ENCODE measurements at regions not wholly inside any gene's neighbourhood (a gene's known extent, or its start where the extent isn't known, plus 50 kb on each side); places are given as distances from the start of the nearest gene placed in this dataset.

- DNase-seq, result no peak
- Histone ChIP-seq H3K4me3 (ENCODE audit: low read length) (no peak overlapping the region), H3K27me3 (ENCODE audit: control insufficient read depth, insufficient read depth, low read length) (peaks cover 3% of the 10 kb centered on the region), H3K27ac (ENCODE audit: low read length) (no peak overlapping the region), H3K4me1 (ENCODE audit: control insufficient read depth, insufficient read depth, low read length) (no peaks in the 10 kb centered on the region), H3K9me3 (ENCODE audit: control insufficient read depth, low read depth, low read length) (no peaks in the 10 kb centered on the region), H3K36me3 (ENCODE audit: control insufficient read depth, insufficient read depth, low read length) (no peaks in the 10 kb centered on the region)
- no CpG with 5 or more reads among the region's 17 CpGs for WGBS (ENCODE audit: insufficient coverage, low lambda C conversion rate)
Measured at GRCh38 chr1:4595341-4596225, 58.8 kb upstream of the AJAP1 start.

- Histone ChIP-seq H3K4me3 (ENCODE audit: low read length) (no peak overlapping the region), H3K27ac (ENCODE audit: low read length) (no peak overlapping the region), H3K4me1 (ENCODE audit: control insufficient read depth, insufficient read depth, low read length) (no peaks in the 10 kb centered on the region), H3K36me3 (ENCODE audit: control insufficient read depth, insufficient read depth, low read length) (no peaks in the 10 kb centered on the region), H3K27me3 (ENCODE audit: control insufficient read depth, insufficient read depth, low read length) (peaks cover 7% of the 10 kb centered on the region), H3K9me3 (ENCODE audit: control insufficient read depth, low read depth, low read length) (no peaks in the 10 kb centered on the region)
- no CpG with 5 or more reads among the region's 8 CpGs for WGBS (ENCODE audit: insufficient coverage, low lambda C conversion rate)
- DNase-seq, result no peak
Measured at GRCh38 chr1:4596486-4596885, 57.9 kb upstream of the AJAP1 start.

GRCh38 chr1:4597020-4597419, 57.4 kb upstream of the AJAP1 start:
- H3K36me3 ChIP-seq (ENCODE audit: control insufficient read depth, insufficient read depth, low read length), result no peaks in the 10 kb centered on the region
- H3K27me3 ChIP-seq (ENCODE audit: control insufficient read depth, insufficient read depth, low read length), result peaks cover 7% of the 10 kb centered on the region
- H3K4me1 ChIP-seq (ENCODE audit: control insufficient read depth, insufficient read depth, low read length), result no peaks in the 10 kb centered on the region
- H3K9me3 ChIP-seq (ENCODE audit: control insufficient read depth, low read depth, low read length), result no peaks in the 10 kb centered on the region
- no peak overlapping the region for H3K27ac ChIP-seq (ENCODE audit: low read length)
- H3K4me3 ChIP-seq (ENCODE audit: low read length), result no peak overlapping the region
- no peak for DNase-seq
- WGBS (ENCODE audit: insufficient coverage, low lambda C conversion rate), result no CpG with 5 or more reads among the region's 5 CpGs

- H3K9me3 ChIP-seq (ENCODE audit: control insufficient read depth, low read depth, low read length), result no peaks in the 10 kb centered on the region
- no peak for DNase-seq
- H3K27ac ChIP-seq (ENCODE audit: low read length), result no peak overlapping the region
- H3K36me3 ChIP-seq (ENCODE audit: control insufficient read depth, insufficient read depth, low read length), result no peaks in the 10 kb centered on the region
- no CpG with 5 or more reads among the region's 6 CpGs for WGBS (ENCODE audit: insufficient coverage, low lambda C conversion rate)
- peaks cover 7% of the 10 kb centered on the region for H3K27me3 ChIP-seq (ENCODE audit: control insufficient read depth, insufficient read depth, low read length)
- H3K4me1 ChIP-seq (ENCODE audit: control insufficient read depth, insufficient read depth, low read length), result no peaks in the 10 kb centered on the region
- H3K4me3 ChIP-seq (ENCODE audit: low read length), result no peak overlapping the region
Measured at GRCh38 chr1:4598561-4598960, 55.8 kb upstream of the AJAP1 start.

GRCh38 chr1:4599521-4599920, 54.9 kb upstream of the AJAP1 start:
- H3K4me3 ChIP-seq (ENCODE audit: low read length), result no peak overlapping the region
- no peaks in the 10 kb centered on the region for H3K9me3 ChIP-seq (ENCODE audit: control insufficient read depth, low read depth, low read length)
- DNase-seq, result no peak
- H3K36me3 ChIP-seq (ENCODE audit: control insufficient read depth, insufficient read depth, low read length), result no peaks in the 10 kb centered on the region
- H3K27ac ChIP-seq (ENCODE audit: low read length), result no peak overlapping the region
- H3K27me3 ChIP-seq (ENCODE audit: control insufficient read depth, insufficient read depth, low read length), result peaks cover 7% of the 10 kb centered on the region
- H3K4me1 ChIP-seq (ENCODE audit: control insufficient read depth, insufficient read depth, low read length), result no peaks in the 10 kb centered on the region
- WGBS (ENCODE audit: insufficient coverage, low lambda C conversion rate), result 100% methylated on average over 1 of the region's 15 CpGs

- no peaks in the 10 kb centered on the region for H3K9me3 ChIP-seq (ENCODE audit: control insufficient read depth, low read depth, low read length)
- H3K27me3 ChIP-seq (ENCODE audit: control insufficient read depth, insufficient read depth, low read length), result peaks cover 7% of the 10 kb centered on the region
- H3K4me1 ChIP-seq (ENCODE audit: control insufficient read depth, insufficient read depth, low read length), result no peaks in the 10 kb centered on the region
- DNase-seq, result no peak
- H3K36me3 ChIP-seq (ENCODE audit: control insufficient read depth, insufficient read depth, low read length), result no peaks in the 10 kb centered on the region
- no peak overlapping the region for H3K27ac ChIP-seq (ENCODE audit: low read length)
- WGBS (ENCODE audit: insufficient coverage, low lambda C conversion rate), result no CpG with 5 or more reads among the region's 27 CpGs
- no peak overlapping the region for H3K4me3 ChIP-seq (ENCODE audit: low read length)
Measured at GRCh38 chr1:4599951-4600481, 54.4 kb upstream of the AJAP1 start.

GRCh38 chr1:4600615-4601460, 53.6 kb upstream of the AJAP1 start:
- H3K36me3 ChIP-seq (ENCODE audit: control insufficient read depth, insufficient read depth, low read length), result no peaks in the 10 kb centered on the region
- no peaks in the 10 kb centered on the region for H3K4me1 ChIP-seq (ENCODE audit: control insufficient read depth, insufficient read depth, low read length)
- peaks cover 9% of the 10 kb centered on the region for H3K27me3 ChIP-seq (ENCODE audit: control insufficient read depth, insufficient read depth, low read length)
- no peak overlapping the region for H3K27ac ChIP-seq (ENCODE audit: low read length)
- no peak for DNase-seq
- H3K4me3 ChIP-seq (ENCODE audit: low read length), result no peak overlapping the region
- no peaks in the 10 kb centered on the region for H3K9me3 ChIP-seq (ENCODE audit: control insufficient read depth, low read depth, low read length)
- no CpG with 5 or more reads among the region's 18 CpGs for WGBS (ENCODE audit: insufficient coverage, low lambda C conversion rate)

GRCh38 chr1:4601941-4602340, 52.5 kb upstream of the AJAP1 start:
- no CpG with 5 or more reads among the region's 4 CpGs for WGBS (ENCODE audit: insufficient coverage, low lambda C conversion rate)
- no peaks in the 10 kb centered on the region for H3K9me3 ChIP-seq (ENCODE audit: control insufficient read depth, low read depth, low read length)
- no peak overlapping the region for H3K27ac ChIP-seq (ENCODE audit: low read length)
- no peaks in the 10 kb centered on the region for H3K36me3 ChIP-seq (ENCODE audit: control insufficient read depth, insufficient read depth, low read length)
- DNase-seq, result no peak
- H3K4me3 ChIP-seq (ENCODE audit: low read length), result no peak overlapping the region
- no peaks in the 10 kb centered on the region for H3K4me1 ChIP-seq (ENCODE audit: control insufficient read depth, insufficient read depth, low read length)
- H3K27me3 ChIP-seq (ENCODE audit: control insufficient read depth, insufficient read depth, low read length), result peaks cover 9% of the 10 kb centered on the region

GRCh38 chr1:4602462-4603294, 51.7 kb upstream of the AJAP1 start:
- H3K27ac ChIP-seq (ENCODE audit: low read length), result no peak overlapping the region
- no peaks in the 10 kb centered on the region for H3K36me3 ChIP-seq (ENCODE audit: control insufficient read depth, insufficient read depth, low read length)
- H3K4me3 ChIP-seq (ENCODE audit: low read length), result no peak overlapping the region
- no peak for DNase-seq
- peaks cover 9% of the 10 kb centered on the region for H3K27me3 ChIP-seq (ENCODE audit: control insufficient read depth, insufficient read depth, low read length)
- no peaks in the 10 kb centered on the region for H3K9me3 ChIP-seq (ENCODE audit: control insufficient read depth, low read depth, low read length)
- 71% methylated on average over 1 of the region's 17 CpGs for WGBS (ENCODE audit: insufficient coverage, low lambda C conversion rate)
- no peaks in the 10 kb centered on the region for H3K4me1 ChIP-seq (ENCODE audit: control insufficient read depth, insufficient read depth, low read length)
